ENCODE measurements at regions not wholly inside any gene's neighbourhood (a gene's known extent, or its start where the extent isn't known, plus 50 kb on each side); places are given as distances from the start of the nearest gene placed in this dataset.

GRCh38 chr7:42650171-42650570 lies 261.7 kb downstream of the C7orf25 start (continued):
- TF ChIP-seq JUN (IDR thresholded peaks at IDR 0.05; ENCODE audit: low read depth, low read length), result no peak

GRCh38 chr7:42645906-42646305 lies 266.0 kb downstream of the C7orf25 start:
- CTCF ChIA-PET (ENCODE audit: partially characterized antibody), result interaction anchor here (1.3 kb wide), 1 partner anchor 12 kb away, joined by 4 read pairs; no protein-coding TSS in a partner anchor

More at GRCh38 chr7:42645906-42646305, 266.0 kb downstream of the C7orf25 start:
- Histone ChIP-seq H4K91ac (replicated peaks; ENCODE audit: insufficient read length, low read length) (no peak overlapping the region), H3K14ac (ENCODE audit: insufficient read length) (no peak overlapping the region), H3K27me3 (replicated peaks in 1 of 4; ENCODE audit: control insufficient read depth in 3 of 4, extremely low read depth in 1 of 4, insufficient read depth in 3 of 4, low read length in 3 of 4) (no peaks in the 10 kb centered on the region), H2BK5ac (ENCODE audit: low read depth, low read length) (no peak overlapping the region), H3K9me3 (ENCODE audit: insufficient read depth in 2 of 2, low read depth in 1 of 2, low read length in 1 of 2) (no peaks in the 10 kb centered on the region), H2AK5ac (ENCODE audit: low read depth, low read length) (no peak overlapping the region), H2BK120ac (replicated peaks; ENCODE audit: low read depth, low read length) (no peak overlapping the region), H3K36me3 (ENCODE audit: control insufficient read depth in 2 of 4, insufficient read depth in 4 of 4, low read length in 3 of 4) (no peaks in the 10 kb centered on the region), H3K79me1 (ENCODE audit: low read depth, low read length) (no peaks in the 10 kb centered on the region), H4K8ac (ENCODE audit: extremely low read depth, insufficient read depth, low read length) (no peak overlapping the region), H3K27ac (ENCODE audit: low read depth, low read length) (no peak overlapping the region), H2BK12ac (ENCODE audit: low read depth, low read length) (no peak overlapping the region), H3K4ac (replicated peaks; ENCODE audit: insufficient read length, low read depth, low read length) (no peak overlapping the region), H3K23me2 (ENCODE audit: low read depth, low read length) (no peaks in the 10 kb centered on the region), H4K20me1 (replicated peaks in 1 of 2; ENCODE audit: control insufficient read depth in 1 of 2, insufficient read depth in 2 of 2, low read length in 2 of 2) (no peaks in the 10 kb centered on the region), H2BK15ac (ENCODE audit: low read length) (no peak overlapping the region), H3K4me3 (ENCODE audit: extremely low read depth in 1 of 4, insufficient read depth in 2 of 4, low read depth in 3 of 4, low read length in 4 of 4) (no peak overlapping the region), H2AFZ (ENCODE audit: low read length) (no peak overlapping the region), H3K79me2 (ENCODE audit: control insufficient read depth in 1 of 2, insufficient read depth in 2 of 2, low read length in 2 of 2) (no peaks in the 10 kb centered on the region), H3K4me1 (replicated peaks in 1 of 4; ENCODE audit: control insufficient read depth in 3 of 4, insufficient read depth in 4 of 4, low read length in 3 of 4) (no peaks in the 10 kb centered on the region), H2BK20ac (ENCODE audit: low read length) (no peak overlapping the region), H3K56ac (replicated peaks; ENCODE audit: insufficient read length, low read depth, low read length) (no peak overlapping the region), H3K23ac (ENCODE audit: insufficient read length) (no peak overlapping the region), H3K9ac (replicated peaks in 1 of 4; ENCODE audit: extremely low read depth in 1 of 4, low read depth in 3 of 4, low read length in 3 of 4) (no peak overlapping the region), H3K4me2 (ENCODE audit: insufficient read depth in 1 of 2, low read depth in 2 of 2, low read length in 2 of 2) (no peak overlapping the region), H3K18ac (ENCODE audit: extremely low read depth, low read length) (no peak overlapping the region), H4K5ac (ENCODE audit: insufficient read length, low read depth, low read length) (no peak overlapping the region)
- FAIRE-seq (no peak), DNase-seq (ENCODE audit: low read depth in 1 of 2, low spot score in 2 of 2) (no peak)
- TF ChIP-seq SIRT6 (IDR thresholded peaks at IDR 0.05; ENCODE audit: low read length), result no peak
- no peak for TF ChIP-seq FOSL1 (IDR thresholded peaks at IDR 0.05; ENCODE audit: insufficient read depth, low read depth, low read length)
- TF ChIP-seq TCF12 (IDR thresholded peaks at IDR 0.05; ENCODE audit: low read depth, low read length), result no peak
- no peak for TF ChIP-seq SP4 (IDR thresholded peaks at IDR 0.05; ENCODE audit: low read length)
- no peak for TF ChIP-seq SUZ12 (IDR thresholded peaks at IDR 0.05; ENCODE audit: low read length)
- 93% methylated on average over 3 of the region's 3 CpGs; no CpG with 5 or more reads in 1 of the 2 experiments for WGBS, 2 experiments (ENCODE audit: extremely low coverage in 1 of 2, insufficient coverage in 1 of 2, insufficient read length in 1 of 2, insufficient replicate concordance in 2 of 2, low coverage in 1 of 2, low lambda C conversion rate in 2 of 2, missing lambda C conversion rate in 1 of 2)
- POLR2A ChIA-PET (ENCODE audit: partially characterized antibody), result no interaction called here

Measured in H1 (cell line).